Calu3 (cell line): ENCODE measurements at regions not wholly inside any gene's neighbourhood (a gene's known extent, or its start where the extent isn't known, plus 50 kb on each side); places are given as distances from the start of the nearest gene placed in this dataset.

Experiments
- BruUV-seq: library from RNA; stranded (reverse); fragments of 400-500 nt; replicated peaks from 2 replicates; lab custom pipeline; 2021; lab: Mats Ljungman, UMichigan
- CTCF ChIA-PET: fragments of 300-600 bp; sonication (Branson Sonifier 250); formaldehyde crosslinking; loops from one replicate; lab custom pipeline; 2022; ENCODE audit warnings: antibody characterized with exemption; lab: Charles Lee
- DNase-seq: peaks from one replicate; pipeline ENCODE4 v3.0.0; 2022
- H3K27ac Mint-ChIP-seq: one replicate; pipeline ENCODE4 v1.8.0; 2022; ENCODE audit warnings: mixed read lengths; ENCODE audit not compliant: unreplicated experiment
- H3K27me3 Mint-ChIP-seq: one replicate; pipeline ENCODE4 v1.8.0; 2022; ENCODE audit warnings: mixed read lengths; ENCODE audit not compliant: unreplicated experiment
- H3K36me3 Mint-ChIP-seq: one replicate; pipeline ENCODE4 v1.8.0; 2022; ENCODE audit warnings: mild to moderate bottlenecking, moderate library complexity, mixed read lengths; ENCODE audit not compliant: insufficient read depth, unreplicated experiment
- H3K4me1 Mint-ChIP-seq: one replicate; pipeline ENCODE4 v1.8.0; 2022; ENCODE audit warnings: mild to moderate bottlenecking, low read depth, mixed read lengths; ENCODE audit not compliant: unreplicated experiment
- H3K4me3 Mint-ChIP-seq: one replicate; pipeline ENCODE4 v1.8.0; 2022; ENCODE audit warnings: mild to moderate bottlenecking, low read depth, moderate library complexity, mixed read lengths; ENCODE audit not compliant: unreplicated experiment
- H3K9me3 Mint-ChIP-seq: one replicate; pipeline ENCODE4 v1.8.0; 2022; ENCODE audit warnings: low read depth, mixed read lengths; ENCODE audit not compliant: unreplicated experiment
- CTCF ChIP-seq: fragments of 200-600 bp; IDR thresholded peaks from one replicate; pipeline ENCODE4 v1.8.0; 2022; ENCODE audit warnings: antibody characterized with exemption; ENCODE audit not compliant: unreplicated experiment
- intact Hi-C: fragments of 100-400 bp; cut with micrococcal nuclease; formaldehyde crosslinking; loops from one replicate; pipeline ENCODE4 v1.10.0; 2022; ENCODE audit not compliant: unreplicated experiment

DNA sequence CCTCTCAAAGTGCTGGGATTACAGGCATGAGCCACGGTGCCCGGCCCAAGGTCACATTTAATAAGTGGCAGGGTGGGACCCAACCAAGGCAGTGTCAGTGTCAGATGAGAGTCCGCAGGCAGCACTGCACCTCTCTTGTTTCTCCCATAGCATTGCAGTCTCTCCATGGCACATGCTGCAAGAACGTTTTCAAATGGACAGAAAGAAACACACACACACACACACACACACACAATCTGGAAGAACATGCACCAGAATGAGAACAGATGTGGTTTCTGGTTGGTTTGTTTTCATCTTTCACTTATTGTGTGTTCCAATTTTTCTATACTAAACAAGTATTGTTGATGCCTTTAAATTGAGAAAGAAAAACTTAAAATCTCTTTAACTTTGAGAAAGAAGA, 126.5 kb downstream of the SYF2 start:
- intact Hi-C loops: no loop called here
- no peaks in the 10 kb centered on the region for H3K9me3 Mint-ChIP-seq
- peaks cover 5% of the 10 kb centered on the region for H3K36me3 Mint-ChIP-seq
- H3K4me3 Mint-ChIP-seq: no peak overlapping the region
- no peak for DNase-seq
- CTCF ChIA-PET: no interaction called here
- no TSS peak for BruUV-seq
- TF ChIP-seq CTCF: no peak
- peaks cover 74% of the 10 kb centered on the region for H3K27me3 Mint-ChIP-seq
- no peak overlapping the region for H3K27ac Mint-ChIP-seq
- H3K4me1 Mint-ChIP-seq: no peaks in the 10 kb centered on the region

DNA sequence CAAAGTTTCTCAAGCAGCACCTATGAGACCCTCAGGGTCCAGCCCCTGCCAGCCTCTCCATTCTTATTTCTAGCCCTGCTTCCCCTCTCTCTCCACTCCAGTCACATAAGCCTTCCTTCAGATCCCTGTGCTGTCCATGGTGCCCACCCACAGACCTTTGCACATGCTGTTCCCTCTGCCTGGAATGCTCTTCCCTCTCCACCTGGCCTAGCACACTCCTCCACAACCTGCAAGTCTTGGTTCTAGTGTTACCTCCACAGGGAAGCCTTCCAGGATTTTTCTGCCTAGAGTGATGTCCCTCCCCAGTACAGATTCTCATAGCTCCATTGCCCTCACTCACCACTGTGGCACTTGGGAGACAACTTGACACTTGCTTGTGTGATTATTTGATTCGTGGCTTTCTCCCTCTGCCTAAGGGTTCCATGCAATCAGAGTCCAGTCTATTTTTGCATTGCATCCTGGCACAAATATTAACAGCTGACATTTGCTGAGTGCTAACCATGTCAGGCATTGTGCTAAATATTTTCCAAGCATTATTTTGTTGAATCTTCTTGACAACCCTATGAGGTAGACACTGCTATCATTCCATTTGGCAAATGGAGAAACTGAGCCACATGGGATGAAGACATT, 127.3 kb downstream of the SYF2 start:
- H3K4me1 Mint-ChIP-seq: no peaks in the 10 kb centered on the region
- peaks cover 5% of the 10 kb centered on the region for H3K36me3 Mint-ChIP-seq
- H3K4me3 Mint-ChIP-seq: no peak overlapping the region
- H3K27me3 Mint-ChIP-seq: peaks cover 74% of the 10 kb centered on the region
- no peak for TF ChIP-seq CTCF
- no TSS peak for BruUV-seq
- no peak for DNase-seq
- no peak overlapping the region for H3K27ac Mint-ChIP-seq
- no peaks in the 10 kb centered on the region for H3K9me3 Mint-ChIP-seq
- CTCF ChIA-PET: no interaction called here
- intact Hi-C loops: loop anchor here (5.0 kb wide), 2 partner anchors 178 to 243 kb away; no protein-coding TSS in a partner anchor

- H3K9me3 Mint-ChIP-seq: no peaks in the 10 kb centered on the region
- peaks cover 78% of the 10 kb centered on the region for H3K27me3 Mint-ChIP-seq
- peaks cover 5% of the 10 kb centered on the region for H3K36me3 Mint-ChIP-seq
- intact Hi-C loops: loop anchor here (5.0 kb wide), 2 partner anchors 176 to 241 kb away; no protein-coding TSS in a partner anchor
- BruUV-seq: no TSS peak
- no peak for TF ChIP-seq CTCF
- peaks cover 8% of the 10 kb centered on the region for H3K4me1 Mint-ChIP-seq
- no peak overlapping the region for H3K4me3 Mint-ChIP-seq
- no peak overlapping the region for H3K27ac Mint-ChIP-seq
- CTCF ChIA-PET: no interaction called here
- DNase-seq: no peak
Observed at GRCh38 chr1:25103164-25103795, 129.0 kb downstream of the SYF2 start.

GRCh38 chr1:25100151-25100833, 132.0 kb downstream of the SYF2 start:
- peaks cover 5% of the 10 kb centered on the region for H3K36me3 Mint-ChIP-seq
- intact Hi-C loops: loop anchor here (5.0 kb wide), 2 partner anchors 173 to 238 kb away; no protein-coding TSS in a partner anchor
- no peak for DNase-seq
- H3K4me1 Mint-ChIP-seq: peaks cover 8% of the 10 kb centered on the region
- TF ChIP-seq CTCF: no peak
- peaks cover 3% of the 10 kb centered on the region for H3K9me3 Mint-ChIP-seq
- H3K4me3 Mint-ChIP-seq: no peak overlapping the region
- BruUV-seq: no TSS peak
- CTCF ChIA-PET: interaction anchor here (0.8 to 1.0 kb wide), 2 partner anchors 167 to 250 kb away, joined by 3 read pairs; no protein-coding TSS in a partner anchor
- no peak overlapping the region for H3K27ac Mint-ChIP-seq
- peaks cover 81% of the 10 kb centered on the region for H3K27me3 Mint-ChIP-seq
